ENCODE measurements at regions not wholly inside any gene's neighbourhood (a gene's known extent, or its start where the extent isn't known, plus 50 kb on each side); places are given as distances from the start of the nearest gene placed in this dataset.
"Not testable (repeated sequence)": the region's sequence is repeated elsewhere in the genome, so short reads cannot be mapped to it uniquely, and the experiment has no call there.

DNA sequence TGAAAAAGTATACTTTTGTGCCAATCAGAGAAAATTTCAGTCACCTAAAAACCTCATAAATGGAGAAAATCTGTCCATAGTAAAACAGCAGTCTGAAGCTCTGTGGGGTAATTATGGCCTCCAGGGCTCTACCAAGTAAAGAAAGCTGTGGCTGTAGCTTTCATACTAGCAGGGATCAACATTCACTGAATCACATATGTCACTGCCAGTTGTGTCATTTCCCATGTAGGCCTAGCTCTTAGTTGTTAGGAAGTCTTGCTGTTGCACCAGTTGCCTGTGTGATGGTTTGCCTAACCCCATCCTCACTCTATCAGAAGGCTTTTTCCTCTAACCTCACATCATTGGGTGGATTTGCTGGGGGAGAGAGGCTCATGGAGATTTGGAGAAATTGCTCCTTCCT is 62.3 kb upstream of the XIST start:
- TF ChIP-seq EZH2 (IDR thresholded peaks at IDR 0.05; ENCODE audit: borderline replicate concordance, low read depth, low read length, severe bottlenecking) = not testable (repeated sequence)
- TF ChIP-seq, protein P1, sequence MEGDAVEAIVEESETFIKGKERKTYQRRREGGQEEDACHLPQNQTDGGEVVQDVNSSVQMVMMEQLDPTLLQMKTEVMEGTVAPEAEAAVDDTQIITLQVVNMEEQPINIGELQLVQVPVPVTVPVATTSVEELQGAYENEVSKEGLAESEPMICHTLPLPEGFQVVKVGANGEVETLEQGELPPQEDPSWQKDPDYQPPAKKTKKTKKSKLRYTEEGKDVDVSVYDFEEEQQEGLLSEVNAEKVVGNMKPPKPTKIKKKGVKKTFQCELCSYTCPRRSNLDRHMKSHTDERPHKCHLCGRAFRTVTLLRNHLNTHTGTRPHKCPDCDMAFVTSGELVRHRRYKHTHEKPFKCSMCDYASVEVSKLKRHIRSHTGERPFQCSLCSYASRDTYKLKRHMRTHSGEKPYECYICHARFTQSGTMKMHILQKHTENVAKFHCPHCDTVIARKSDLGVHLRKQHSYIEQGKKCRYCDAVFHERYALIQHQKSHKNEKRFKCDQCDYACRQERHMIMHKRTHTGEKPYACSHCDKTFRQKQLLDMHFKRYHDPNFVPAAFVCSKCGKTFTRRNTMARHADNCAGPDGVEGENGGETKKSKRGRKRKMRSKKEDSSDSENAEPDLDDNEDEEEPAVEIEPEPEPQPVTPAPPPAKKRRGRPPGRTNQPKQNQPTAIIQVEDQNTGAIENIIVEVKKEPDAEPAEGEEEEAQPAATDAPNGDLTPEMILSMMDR (IDR thresholded peaks at IDR 0.05; ENCODE audit: borderline replicate concordance, extremely low read depth, low read length, poor library complexity, severe bottlenecking) = not testable (repeated sequence)
